Pancreas (tissue), 10 donors: ENCODE measurements at regions not wholly inside any gene's neighbourhood (a gene's known extent, or its start where the extent isn't known, plus 50 kb on each side); places are given as distances from the start of the nearest gene placed in this dataset.

Experiments
- ATAC-seq, 4 donors: fragments of 200-7000 bp; cut with Tn5 transposase; one replicate each; pipeline versions ENCODE4 v1.8.0 to v1.9.1; 2020; ENCODE audit warnings: mild to moderate bottlenecking in 4 of 4, moderate library complexity in 4 of 4
- DNase-seq, 6 donors: peaks; one replicate each; pipeline ENCODE4 v3.0.0-alpha.2; 2020
- FAIRE-seq: peaks from 2 replicates; lab custom pipeline; 2012; peaks lifted over from hg19 to GRCh38; lab: Jason Lieb, UNC
- H3K27ac ChIP-seq, 4 donors: fragments of 200-600 bp; sonication (generic); 1 replicate in 3 of 4; 2 replicates in 1 of 4; pipeline versions ENCODE4 v1.5.0 to v1.8.0; 2020
- H3K27me3 ChIP-seq, 4 donors: fragments of 200-600 bp; one replicate each; pipeline ENCODE4 v1.8.0; 2021
- H3K36me3 ChIP-seq, 3 donors: fragments of 200-600 bp; sonication (generic) in 1 of 3; one replicate each; pipeline versions ENCODE4 v1.5.0 to v1.8.0; 2020 to 2021
- H3K4me1 ChIP-seq, 3 donors: fragments of 200-600 bp; one replicate each; pipeline ENCODE4 v1.8.0; 2021
- H3K4me3 ChIP-seq, 4 donors: fragments of 200-600 bp; sonication (generic) in 2 of 4; one replicate each; pipeline versions ENCODE4 v1.5.0 to v1.8.0; 2020 to 2021
- H3K9me3 ChIP-seq, 4 donors: fragments of 200-600 bp; one replicate each; pipeline ENCODE4 v1.8.0; 2021
- CTCF ChIP-seq, 4 donors: fragments of 200-600 bp; sonication (generic) in 3 of 4; IDR thresholded peaks; one replicate each; pipeline versions ENCODE4 v1.5.0 to v1.8.0; 2021; ENCODE audit warnings: antibody characterized with exemption in 4 of 4
- WGBS, 2 donors: extraction: QIAGEN DNeasy Blood & Tissue Kit; methylation state at CpG; one replicate each; pipeline ENCODE4 v1.1.7; 2013; 5-methylcytosine and 5-hydroxymethylcytosine counted together
- intact Hi-C, 3 donors: fragments of 100-400 bp; cut with DNase I; formaldehyde crosslinking; loops; one replicate each; pipeline versions ENCODE4 v1.11.1 to v1.14.2; 2022
- donor health status: healthy with polysubstance abuse.
- donor health status: DM: no; HTN: no; CAD: no; lungs with moderate emphysema.
- donor health status: DM: no; HTN: no; CAD: no.
- donor health status: control.
- donor health status: control.
- donor health status: Bipolar disorder and iron deficiency.
- donor health status: DM: yes; HTN: yes; CAD: no.
- donor health status: DM: no; HTN: no; CAD: no.
- donor health status: DM: no; HTN: no; CAD: no.
- donor health status: DM: yes; HTN: yes; CAD: no.

- Histone ChIP-seq H3K4me3 (no peak overlapping the region), H3K4me1 (no peaks in the 10 kb centered on the region), H3K27me3 (no peaks in the 10 kb centered on the region), H3K27ac (no peak overlapping the region), H3K36me3 (no peaks in the 10 kb centered on the region), H3K9me3 (no peaks in the 10 kb centered on the region)
- intact Hi-C loops, result loop anchor here in 1 of 3 donors (5.0 kb wide), 1 partner anchor 489 kb away; no protein-coding TSS in a partner anchor
- peak; percentile 67 to 91 (median 84) for ATAC-seq
- whole genome bisulfite sequencing, 2 donors, result 8 to 9% methylated on average over 3 of the region's 3 CpGs
- peak in 3 of 6 donors; percentile 14 to 20 (median 18) for DNase-seq
- TF ChIP-seq CTCF (IDR thresholded peaks at IDR 0.05), result peak; percentile 22 to 59 (median 34)
- peak; percentile 99 for FAIRE-seq
Measured at GRCh38 chr7:16078076-16078952, 343.0 kb downstream of the CRPPA start.

GRCh38 chr7:16071246-16071857 is 350.0 kb downstream of the CRPPA start:
- peak in 1 of 6 donors; percentile 13 for DNase-seq
- Histone ChIP-seq H3K4me1 (peaks cover 0 to 9% (median 4%) of the 10 kb centered on the region in 3 donors), H3K9me3 (no peaks in the 10 kb centered on the region), H3K4me3 (no peak overlapping the region), H3K27ac (no peak overlapping the region), H3K27me3 (no peaks in the 10 kb centered on the region), H3K36me3 (no peaks in the 10 kb centered on the region)
- peak; percentile 97 for FAIRE-seq
- peak; percentile 65 to 82 (median 77) for TF ChIP-seq CTCF (IDR thresholded peaks at IDR 0.05)
- ATAC-seq, result peak in 3 of 4 donors; percentile 85 to 87 (median 87)
- intact Hi-C loops, result no loop called here
- 15% methylated on average over 6 of the region's 6 CpGs for WGBS, 2 donors

GRCh38 chr7:16070806-16071205 is 350.5 kb downstream of the CRPPA start:
- Histone ChIP-seq H3K4me1 (peaks cover 0 to 9% (median 4%) of the 10 kb centered on the region in 3 donors), H3K9me3 (no peaks in the 10 kb centered on the region), H3K4me3 (no peak overlapping the region), H3K27ac (no peak overlapping the region), H3K36me3 (no peaks in the 10 kb centered on the region), H3K27me3 (no peaks in the 10 kb centered on the region)
- no peak for FAIRE-seq
- ATAC-seq, result peak in 2 of 4 donors; percentile 27 to 42
- 58 to 62% methylated on average over 3 of the region's 3 CpGs for WGBS, 2 donors
- DNase-seq, result no peak
- intact Hi-C loops, result no loop called here
- no peak for TF ChIP-seq CTCF (IDR thresholded peaks at IDR 0.05)

GRCh38 chr7:16069998-16070397 is 351.3 kb downstream of the CRPPA start:
- Histone ChIP-seq H3K27me3 (no peaks in the 10 kb centered on the region), H3K27ac (no peak overlapping the region), H3K4me3 (no peak overlapping the region), H3K4me1 (peaks cover 0 to 9% (median 4%) of the 10 kb centered on the region in 3 donors), H3K9me3 (no peaks in the 10 kb centered on the region), H3K36me3 (no peaks in the 10 kb centered on the region)
- FAIRE-seq, result no peak
- intact Hi-C loops, result loop anchor here in 1 of 3 donors (10.0 kb wide), 1 partner anchor 765 kb away; no protein-coding TSS in a partner anchor
- ATAC-seq, result no peak
- 59 to 63% methylated on average over 5 of the region's 5 CpGs for WGBS, 2 donors
- no peak for TF ChIP-seq CTCF (IDR thresholded peaks at IDR 0.05)
- no peak for DNase-seq
